Neural crest cell (in vitro differentiated cells): ENCODE measurements at regions not wholly inside any gene's neighbourhood (a gene's known extent, or its start where the extent isn't known, plus 50 kb on each side); places are given as distances from the start of the nearest gene placed in this dataset.

Experiments
- DNase-seq: peaks from one replicate; pipeline ENCODE4 v3.0.0; 2021; ENCODE audit warnings: low read depth, mixed read lengths, low spot score
- H3K27ac Mint-ChIP-seq: one replicate; pipeline ENCODE4 v1.8.0; 2021; ENCODE audit warnings: mild to moderate bottlenecking, mixed read lengths; ENCODE audit not compliant: unreplicated experiment
- H3K27me3 Mint-ChIP-seq: 2 replicates; pipeline ENCODE4 v1.8.0; 2021; ENCODE audit warnings: low read depth, mild to moderate bottlenecking, mixed read lengths
- H3K36me3 Mint-ChIP-seq: 2 replicates; pipeline ENCODE4 v1.8.0; 2021; ENCODE audit warnings: low read depth, mild to moderate bottlenecking, mixed read lengths
- H3K4me1 Mint-ChIP-seq: 2 replicates; pipeline ENCODE4 v1.8.0; 2021; ENCODE audit warnings: mixed read lengths
- H3K4me3 Mint-ChIP-seq: one replicate; pipeline ENCODE4 v1.8.0; 2021; ENCODE audit warnings: mild to moderate bottlenecking, mixed read lengths
- H3K9me3 Mint-ChIP-seq: 2 replicates; pipeline ENCODE4 v1.8.0; 2021; ENCODE audit warnings: mixed read lengths
- TF ChIP-seq, protein P1 (sequence below): fragments of 200-600 bp; sonication (generic); conservative IDR thresholded peaks from 2 replicates; pipeline ENCODE4 v1.5.0; 2021; ENCODE audit warnings: antibody characterized with exemption, mild to moderate bottlenecking

DNA sequence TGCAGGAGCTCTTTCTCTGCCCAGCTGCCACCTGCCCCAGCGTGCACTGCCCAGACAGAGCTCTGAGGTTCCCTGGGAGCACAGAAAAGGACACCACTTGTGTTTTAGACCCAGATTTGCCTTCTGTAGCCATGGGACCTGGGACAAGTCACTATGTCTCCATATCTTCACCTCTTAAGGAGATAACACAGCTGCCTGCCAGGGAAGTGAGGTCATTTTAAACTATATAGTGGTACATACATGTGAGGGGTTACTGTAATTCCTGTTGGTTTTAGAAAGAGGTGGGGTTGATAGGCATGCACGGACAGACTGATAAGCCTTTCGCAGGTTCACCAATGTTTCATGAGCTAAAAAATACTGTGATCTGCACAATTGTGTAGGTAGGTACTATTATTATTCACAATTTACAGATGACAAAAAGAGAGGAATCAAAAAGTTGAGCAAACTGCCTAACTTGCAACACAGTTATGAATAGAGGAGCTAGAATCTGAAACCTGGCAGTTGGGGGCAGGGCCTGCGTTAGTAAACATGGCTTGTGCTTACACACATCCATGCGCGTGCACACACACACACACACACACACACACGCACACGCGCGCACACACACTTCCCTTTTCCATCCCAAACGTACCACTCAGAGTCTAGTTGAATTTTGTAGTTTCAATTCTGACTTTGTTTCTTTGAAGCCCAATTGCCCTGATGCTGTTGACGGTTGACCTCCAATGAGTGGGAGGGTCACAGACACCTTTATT is 193.6 kb downstream of the FAM43A start:
- Mint-ChIP-seq H3K36me3 (no peaks in the 10 kb centered on the region), H3K4me1 (no peaks in the 10 kb centered on the region), H3K27ac (no peak overlapping the region), H3K9me3 (peaks cover 7% of the 10 kb centered on the region), H3K4me3 (no peak overlapping the region), H3K27me3 (no peaks in the 10 kb centered on the region)
- TF ChIP-seq, protein P1, sequence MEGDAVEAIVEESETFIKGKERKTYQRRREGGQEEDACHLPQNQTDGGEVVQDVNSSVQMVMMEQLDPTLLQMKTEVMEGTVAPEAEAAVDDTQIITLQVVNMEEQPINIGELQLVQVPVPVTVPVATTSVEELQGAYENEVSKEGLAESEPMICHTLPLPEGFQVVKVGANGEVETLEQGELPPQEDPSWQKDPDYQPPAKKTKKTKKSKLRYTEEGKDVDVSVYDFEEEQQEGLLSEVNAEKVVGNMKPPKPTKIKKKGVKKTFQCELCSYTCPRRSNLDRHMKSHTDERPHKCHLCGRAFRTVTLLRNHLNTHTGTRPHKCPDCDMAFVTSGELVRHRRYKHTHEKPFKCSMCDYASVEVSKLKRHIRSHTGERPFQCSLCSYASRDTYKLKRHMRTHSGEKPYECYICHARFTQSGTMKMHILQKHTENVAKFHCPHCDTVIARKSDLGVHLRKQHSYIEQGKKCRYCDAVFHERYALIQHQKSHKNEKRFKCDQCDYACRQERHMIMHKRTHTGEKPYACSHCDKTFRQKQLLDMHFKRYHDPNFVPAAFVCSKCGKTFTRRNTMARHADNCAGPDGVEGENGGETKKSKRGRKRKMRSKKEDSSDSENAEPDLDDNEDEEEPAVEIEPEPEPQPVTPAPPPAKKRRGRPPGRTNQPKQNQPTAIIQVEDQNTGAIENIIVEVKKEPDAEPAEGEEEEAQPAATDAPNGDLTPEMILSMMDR = no peak
- DNase-seq = no peak

DNA sequence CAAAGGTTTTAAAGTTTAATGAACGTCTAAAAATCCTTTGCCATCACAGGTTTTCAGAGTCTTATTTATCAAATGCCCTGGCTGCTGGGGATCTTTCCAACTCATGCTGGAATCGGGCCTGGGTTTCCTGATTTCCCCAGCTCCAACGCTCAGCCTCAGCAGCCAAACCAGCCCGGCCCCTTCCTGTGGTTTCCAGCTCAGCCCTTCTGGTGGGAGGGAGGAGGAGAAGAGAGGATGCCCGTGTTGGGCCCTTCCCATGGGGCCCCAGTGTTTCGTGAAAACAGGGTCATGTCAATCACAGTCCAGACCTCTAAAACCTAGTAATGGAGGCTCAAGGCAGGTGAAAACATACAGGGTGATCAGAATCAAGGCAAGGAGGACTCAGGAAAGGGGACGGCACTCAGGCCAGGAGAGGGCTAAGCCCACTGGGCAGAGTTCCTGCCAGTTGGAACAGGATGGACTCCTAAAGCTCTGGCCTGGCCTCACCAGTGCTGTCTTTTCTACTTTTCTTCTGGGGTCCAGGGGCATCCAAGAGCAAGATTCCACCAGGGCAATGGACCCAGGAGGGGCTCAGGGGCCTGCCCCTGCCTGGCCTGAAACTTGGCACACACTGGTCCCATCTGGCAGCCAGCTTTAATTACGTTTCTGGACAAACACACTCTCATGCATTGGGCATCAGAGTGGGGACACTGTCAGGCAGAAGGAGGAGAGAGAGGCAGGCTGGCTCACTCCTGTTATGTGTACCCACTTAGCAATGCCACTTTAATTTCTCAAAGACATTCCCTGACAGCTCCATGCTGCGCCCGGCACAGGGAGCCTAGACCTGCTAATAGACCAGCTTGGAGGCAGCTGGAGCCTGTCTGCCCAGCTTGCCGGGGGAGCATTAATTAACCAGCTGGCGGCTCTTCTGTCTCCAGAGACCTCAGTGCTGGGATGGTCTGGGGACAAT is 194.6 kb downstream of the FAM43A start:
- no peak overlapping the region for H3K27ac Mint-ChIP-seq
- H3K27me3 Mint-ChIP-seq = no peaks in the 10 kb centered on the region
- H3K4me1 Mint-ChIP-seq = no peaks in the 10 kb centered on the region
- H3K9me3 Mint-ChIP-seq = peaks cover 7% of the 10 kb centered on the region
- no peak for DNase-seq
- no peaks in the 10 kb centered on the region for H3K36me3 Mint-ChIP-seq
- TF ChIP-seq, protein P1 = no peak
- H3K4me3 Mint-ChIP-seq = no peak overlapping the region

DNA sequence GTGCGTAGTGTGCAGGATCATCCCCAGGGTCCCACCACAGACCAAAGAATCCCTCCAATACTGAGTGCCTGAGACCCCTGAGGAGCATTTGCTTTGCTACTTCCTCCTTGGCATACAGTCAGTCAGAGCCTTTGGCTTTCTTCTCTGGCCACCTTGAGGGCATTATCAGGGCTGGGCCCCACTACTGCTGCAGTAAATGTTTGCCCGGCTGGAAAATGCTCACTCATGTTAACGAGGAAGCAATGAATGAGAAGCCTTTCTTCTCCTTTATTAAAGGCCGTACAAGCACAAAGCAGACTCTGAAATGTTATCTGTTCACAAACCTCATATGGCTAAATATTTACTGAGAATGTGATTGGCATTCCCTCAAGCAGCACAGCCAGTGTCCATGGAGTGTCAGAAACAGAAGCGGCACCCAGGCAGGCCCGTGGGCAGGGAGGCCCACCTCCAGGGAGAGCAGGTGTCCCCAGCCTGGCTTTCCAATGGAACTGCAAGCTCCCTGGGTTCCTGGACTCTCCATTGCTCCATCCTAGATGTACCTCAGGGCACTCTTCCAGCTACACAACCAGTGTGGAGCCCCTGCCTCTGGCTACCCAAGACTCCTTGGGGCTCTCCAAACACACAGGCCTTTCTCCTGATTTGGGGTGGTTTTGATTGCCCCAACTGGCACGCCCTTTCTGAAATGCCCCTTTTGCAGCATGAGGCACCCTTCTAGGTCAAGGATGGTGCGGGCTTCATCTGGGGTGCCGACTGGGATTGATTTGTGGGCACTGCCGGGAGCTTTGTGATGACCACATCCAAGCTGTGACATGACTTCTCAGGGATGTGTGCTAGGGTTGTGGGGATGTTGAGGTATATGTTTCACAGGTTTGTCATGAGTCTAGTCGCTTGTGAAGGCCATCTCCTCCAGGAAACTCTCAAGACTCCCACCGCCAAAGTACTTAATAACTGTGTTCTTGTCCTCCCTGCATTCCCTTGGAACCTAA is 195.6 kb downstream of the FAM43A start:
- Mint-ChIP-seq H3K4me1 (no peaks in the 10 kb centered on the region), H3K9me3 (peaks cover 7% of the 10 kb centered on the region), H3K27ac (no peak overlapping the region), H3K36me3 (no peaks in the 10 kb centered on the region), H3K4me3 (no peak overlapping the region), H3K27me3 (no peaks in the 10 kb centered on the region)
- TF ChIP-seq, protein P1 = no peak
- DNase-seq = no peak

DNA sequence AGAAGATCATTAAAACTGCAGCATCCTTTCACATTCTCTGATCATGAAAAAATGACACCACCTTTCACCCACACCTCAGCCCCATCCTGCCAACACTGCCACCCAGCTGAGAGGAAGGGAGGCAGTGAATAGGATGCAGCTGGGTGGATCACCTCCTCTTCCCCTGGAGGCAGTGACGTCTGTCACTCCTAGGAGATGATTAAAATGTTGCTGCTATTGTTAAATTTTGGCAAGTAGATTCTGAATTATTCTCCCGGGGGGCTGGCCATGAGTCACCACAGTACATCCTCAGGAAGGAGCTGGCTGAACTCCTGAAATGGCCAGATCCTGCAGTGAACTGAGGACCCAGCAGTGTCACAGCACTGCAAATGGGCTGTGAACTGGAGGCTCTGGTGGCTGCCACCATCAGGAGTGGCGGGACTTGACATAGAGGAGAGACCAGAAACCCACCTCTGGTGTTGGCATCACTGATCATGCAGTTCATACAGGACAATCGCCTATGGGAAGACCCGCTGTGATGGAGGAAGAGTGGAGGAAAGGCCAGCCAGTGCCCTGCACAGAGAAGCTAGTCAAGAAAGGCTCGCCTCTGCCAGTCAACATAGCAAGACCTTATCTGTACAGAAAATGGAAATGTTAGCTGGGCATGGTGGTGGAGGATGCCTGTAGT is 199.1 kb downstream of the FAM43A start:
- TF ChIP-seq, protein P1 = no peak
- Mint-ChIP-seq H3K4me1 (peaks cover 3% of the 10 kb centered on the region), H3K27me3 (no peaks in the 10 kb centered on the region), H3K4me3 (no peak overlapping the region), H3K27ac (no peak overlapping the region), H3K36me3 (peaks cover 4% of the 10 kb centered on the region), H3K9me3 (peaks cover 7% of the 10 kb centered on the region)
- no peak for DNase-seq

DNA sequence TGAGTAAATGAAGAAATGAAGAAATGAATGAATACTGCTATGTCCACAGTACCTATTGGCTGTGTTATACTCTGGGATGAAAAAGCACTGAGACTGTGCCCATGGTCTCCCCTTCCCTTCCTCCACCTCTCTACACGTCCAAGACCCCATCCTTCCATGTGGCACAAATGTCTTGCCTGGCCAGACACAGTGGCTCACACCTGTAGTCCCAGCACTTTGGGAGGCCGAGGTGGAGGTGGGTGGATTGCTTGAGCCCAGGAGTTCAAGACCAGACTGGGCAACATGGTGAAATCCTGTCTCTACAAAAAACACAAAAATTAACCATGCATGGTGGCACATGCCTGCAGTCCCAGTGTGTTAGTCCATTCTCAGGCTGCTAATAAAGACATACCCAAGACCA is 200.1 kb downstream of the FAM43A start:
- Mint-ChIP-seq H3K4me3 (no peak overlapping the region), H3K27ac (no peak overlapping the region), H3K27me3 (no peaks in the 10 kb centered on the region), H3K4me1 (peaks cover 3% of the 10 kb centered on the region), H3K9me3 (peaks cover 7% of the 10 kb centered on the region), H3K36me3 (peaks cover 4% of the 10 kb centered on the region)
- no peak for DNase-seq
- TF ChIP-seq, protein P1 = no peak
